Esophagus squamous epithelium (tissue), 4 donors: ENCODE measurements at regions not wholly inside any gene's neighbourhood (a gene's known extent, or its start where the extent isn't known, plus 50 kb on each side); places are given as distances from the start of the nearest gene placed in this dataset.

ENCODE experiments used
- CTCF ChIP-seq, 6 experiments: fragments of 450-650 bp in 4 of 6; fragments of 200-600 bp in 2 of 6; sonication (generic) in 2 of 6; IDR thresholded peaks; one replicate each; pipeline ENCODE4 v1.5.1; 2016 to 2019; ENCODE audit warnings: antibody characterized with exemption in 6 of 6, mild to moderate bottlenecking in 4 of 6, moderate library complexity in 4 of 6
- POLR2A ChIP-seq, 4 donors: fragments of 450-650 bp; IDR thresholded peaks; one replicate each; pipeline ENCODE4 v1.6.1; 2017; ENCODE audit warnings: antibody characterized with exemption in 4 of 4, mild to moderate bottlenecking in 4 of 4, moderate library complexity in 3 of 4

- TF ChIP-seq CTCF (IDR thresholded peaks at IDR 0.05) (no peak), POLR2A (IDR thresholded peaks at IDR 0.05) (no peak)
Observed at GRCh38 chr6:56820060-56820459, 134.8 kb upstream of the BEND6 start.
